GM12878 (cell line): ENCODE measurements at regions not wholly inside any gene's neighbourhood (a gene's known extent, or its start where the extent isn't known, plus 50 kb on each side); places are given as distances from the start of the nearest gene placed in this dataset.
"Not testable (repeated sequence)": the region's sequence is repeated elsewhere in the genome, so short reads cannot be mapped to it uniquely, and the experiment has no call there.

Source experiments
- ATAC-seq: fragments of 200-7000 bp; cut with Tn5 transposase; 3 replicates; pipeline ENCODE4 v1.9.1; 2020; ENCODE audit warnings: mild to moderate bottlenecking, moderate library complexity
- BruUV-seq: library from RNA; stranded (reverse); fragments of 400-500 nt; replicated peaks from 2 replicates; lab custom pipeline; 2021; lab: Mats Ljungman, UMichigan
- CTCF ChIA-PET: fragments of 300-600 bp; sonication (Branson Sonifier 250); formaldehyde crosslinking; extraction: SDS; loops from one replicate; lab custom pipeline; 2021; ENCODE audit warnings: inconsistent platforms; lab: Yijun Ruan, JAX
- POLR2A ChIA-PET: fragments of 350-600 bp; formaldehyde crosslinking; extraction: SDS; loops from one replicate; lab custom pipeline; 2021; ENCODE audit warnings: inconsistent platforms; lab: Charles Lee
- RAD21 ChIA-PET: fragments of 300-600 bp; sonication (Branson Sonifier 250); formaldehyde crosslinking; loops from one replicate; lab custom pipeline; 2023; ENCODE audit warnings: antibody characterized with exemption; ENCODE audit not compliant: unreplicated experiment; lab: Charles Lee
- SMC1A ChIA-PET: fragments of 300-600 bp; sonication (Branson Sonifier 250); formaldehyde crosslinking; loops from one replicate; lab custom pipeline; 2023; ENCODE audit not compliant: unreplicated experiment, uncharacterized antibody; lab: Charles Lee
- DNase-seq: peaks from one replicate; pipeline ENCODE4 v3.0.0-alpha.2; 2011; ENCODE audit warnings: low read depth, low spot score
- FAIRE-seq: peaks from 3 replicates; lab custom pipeline; 2011; peaks lifted over from hg19 to GRCh38; lab: Jason Lieb, UNC
- H2AFZ ChIP-seq: 2 replicates; pipeline ENCODE4 v1.6.0; 2011; ENCODE audit warnings: low read depth, low read length, control low read depth; ENCODE audit not compliant: control insufficient read depth
- H3K27ac ChIP-seq: 2 replicates; pipeline ENCODE4 v1.5.1; 2011; ENCODE audit warnings: control low read depth; ENCODE audit not compliant: control insufficient read depth, insufficient read depth
- H3K27me3 ChIP-seq, 2 experiments: replicated peaks in 1 of 2; 2 replicates each; pipeline versions ENCODE4 v1.6.0 to v1.6.1; 2011; ENCODE audit warnings: low read length in 1 of 2; ENCODE audit not compliant: control insufficient read depth in 2 of 2, insufficient read depth in 2 of 2
- H3K36me3 ChIP-seq, 2 experiments: 2 replicates each; pipeline ENCODE4 v1.5.1; 2011; ENCODE audit warnings: low read length in 1 of 2; ENCODE audit not compliant: control insufficient read depth in 2 of 2, insufficient read depth in 2 of 2
- H3K4me1 ChIP-seq: 2 replicates; pipeline ENCODE4 v1.6.1; 2011; ENCODE audit warnings: mild to moderate bottlenecking, low read length, moderate library complexity, mixed read lengths; ENCODE audit not compliant: control insufficient read depth, insufficient read depth
- H3K4me2 ChIP-seq: 2 replicates; pipeline ENCODE4 v1.6.0; 2011; ENCODE audit warnings: control low read depth; ENCODE audit not compliant: control insufficient read depth, insufficient read depth
- H3K4me3 ChIP-seq: fragments of 200-600 bp; sonication (generic); 2 replicates; pipeline ENCODE4 v1.5.1; 2016
- H3K79me2 ChIP-seq: 2 replicates; pipeline ENCODE4 v1.6.0; 2011; ENCODE audit warnings: low read length; ENCODE audit not compliant: control insufficient read depth, insufficient read depth
- H3K9ac ChIP-seq: 2 replicates; pipeline ENCODE4 v1.8.0; 2011; ENCODE audit warnings: low read length, control low read depth, mixed read lengths; ENCODE audit not compliant: control insufficient read depth, insufficient read depth
- H3K9me3 ChIP-seq: replicated peaks from 3 replicates; pipeline ENCODE4 v1.5.1; 2011; ENCODE audit warnings: mild to moderate bottlenecking, low read length; ENCODE audit not compliant: control insufficient read depth, insufficient read depth
- H4K20me1 ChIP-seq: 2 replicates; pipeline ENCODE4 v1.6.0; 2011; ENCODE audit not compliant: control insufficient read depth, insufficient read depth
- WGBS: methylation state at CpG from one replicate; pipeline ENCODE4 v1.1.6; 2016; ENCODE audit warnings: low lambda C conversion rate; ENCODE audit not compliant: insufficient replicate concordance, insufficient coverage; ENCODE audit errors: missing lambda C conversion rate; 5-methylcytosine and 5-hydroxymethylcytosine counted together
- in situ Hi-C: fragments of 300-500 bp; cut with MboI; formaldehyde crosslinking; loops from 9 replicates; pipeline ENCODE4 v1.14.3; 2018; ENCODE audit warnings: mixed read lengths
- intact Hi-C: fragments of 100-400 bp; cut with micrococcal nuclease; formaldehyde crosslinking; loops from one replicate; pipeline ENCODE4 v1.14.2; 2022; ENCODE audit not compliant: unreplicated experiment

- H3K9ac ChIP-seq, BruUV-seq, CTCF ChIA-PET, ATAC-seq, RAD21 ChIA-PET, SMC1A ChIA-PET, H3K4me2 ChIP-seq, H3K4me1 ChIP-seq, in situ Hi-C loops, H4K20me1 ChIP-seq, H2AFZ ChIP-seq, H3K27ac ChIP-seq, DNase-seq, H3K79me2 ChIP-seq, H3K9me3 ChIP-seq, H3K27me3 ChIP-seq, H3K4me3 ChIP-seq, FAIRE-seq, intact Hi-C loops, H3K36me3 ChIP-seq, POLR2A ChIA-PET: not testable (repeated sequence)
- WGBS, result 0% methylated on average over 1 of the region's 3 CpGs
Measured at GRCh38 chr9:67437011-67437410, 421.7 kb upstream of the ANKRD20A1 start.

GRCh38 chr9:67424881-67425280, 432.5 kb upstream of the SPATA31A3 start:
- in situ Hi-C loops, CTCF ChIA-PET, H3K27me3 ChIP-seq, H3K79me2 ChIP-seq, FAIRE-seq, H3K9ac ChIP-seq, H3K9me3 ChIP-seq, SMC1A ChIA-PET, H2AFZ ChIP-seq, H4K20me1 ChIP-seq, H3K4me3 ChIP-seq, RAD21 ChIA-PET, H3K4me2 ChIP-seq, BruUV-seq, intact Hi-C loops, H3K36me3 ChIP-seq, DNase-seq, ATAC-seq, H3K27ac ChIP-seq, H3K4me1 ChIP-seq, POLR2A ChIA-PET: not testable (repeated sequence)
- WGBS, result no CpG with 5 or more reads among the region's 4 CpGs

GRCh38 chr9:67423049-67423728, 430.8 kb upstream of the SPATA31A3 start:
- WGBS, result 0% methylated on average over 1 of the region's 9 CpGs
- in situ Hi-C loops, FAIRE-seq, POLR2A ChIA-PET, H3K4me2 ChIP-seq, CTCF ChIA-PET, ATAC-seq, H3K9me3 ChIP-seq, DNase-seq, H3K4me3 ChIP-seq, H3K9ac ChIP-seq, BruUV-seq, intact Hi-C loops, H3K27me3 ChIP-seq, SMC1A ChIA-PET, H3K36me3 ChIP-seq, H3K4me1 ChIP-seq, RAD21 ChIA-PET, H4K20me1 ChIP-seq, H3K27ac ChIP-seq, H2AFZ ChIP-seq, H3K79me2 ChIP-seq: not testable (repeated sequence)

- H2AFZ ChIP-seq, POLR2A ChIA-PET, SMC1A ChIA-PET, H4K20me1 ChIP-seq, H3K79me2 ChIP-seq, H3K36me3 ChIP-seq, in situ Hi-C loops, BruUV-seq, H3K4me2 ChIP-seq, H3K9me3 ChIP-seq, DNase-seq, H3K4me3 ChIP-seq, H3K9ac ChIP-seq, CTCF ChIA-PET, ATAC-seq, FAIRE-seq, H3K27ac ChIP-seq, H3K27me3 ChIP-seq, intact Hi-C loops, RAD21 ChIA-PET, H3K4me1 ChIP-seq: not testable (repeated sequence)
- no CpG with 5 or more reads among the region's 4 CpGs for WGBS
Measured at GRCh38 chr9:67418496-67419079, 426.2 kb upstream of the SPATA31A3 start.
